Endothelial cell of hepatic sinusoid (primary cell): ENCODE measurements at regions not wholly inside any gene's neighbourhood (a gene's known extent, or its start where the extent isn't known, plus 50 kb on each side); places are given as distances from the start of the nearest gene placed in this dataset.
"Not testable (repeated sequence)": the region's sequence is repeated elsewhere in the genome, so short reads cannot be mapped to it uniquely, and the experiment has no call there.

Source experiments
- in situ Hi-C: cut with HindIII; loops from 2 replicates; pipeline ENCODE4 v1.10.0; 2017; ENCODE audit warnings: low sequenced_read_pairs

GRCh38 chr3:6601374-6601773 is 259.5 kb upstream of the GRM7 start:
- in situ Hi-C loops = no loop called here

GRCh38 chr3:6602329-6602728 is 258.6 kb upstream of the GRM7 start:
- in situ Hi-C loops = no loop called here

GRCh38 chr3:6605227-6605626 is 255.7 kb upstream of the GRM7 start:
- in situ Hi-C loops = no loop called here

- in situ Hi-C loops = no loop called here
These were observed 252.1 kb upstream of the GRM7 start for GRCh38 chr3:6608843-6609242.

GRCh38 chr3:6612034-6612616 is 248.8 kb upstream of the GRM7 start:
- in situ Hi-C loops = no loop called here

- in situ Hi-C loops = no loop called here
These were observed 238.7 kb upstream of the GRM7 start for GRCh38 chr3:6622260-6622659.

GRCh38 chr3:6622712-6623111 is 238.2 kb upstream of the GRM7 start:
- in situ Hi-C loops = no loop called here

- in situ Hi-C loops = no loop called here
These were observed 229.5 kb upstream of the GRM7 start for GRCh38 chr3:6631376-6631775.

- in situ Hi-C loops = no loop called here
These were observed 220.0 kb upstream of the GRM7 start for GRCh38 chr3:6640907-6641306.

- in situ Hi-C loops = no loop called here
These were observed 216.6 kb upstream of the GRM7 start for GRCh38 chr3:6644070-6644929.

GRCh38 chr3:6654670-6655069 is 206.2 kb upstream of the GRM7 start:
- in situ Hi-C loops = loop anchor here (5.0 kb wide), 1 partner anchor 38 kb away; no protein-coding TSS in a partner anchor

GRCh38 chr3:6655275-6655674 is 205.6 kb upstream of the GRM7 start:
- in situ Hi-C loops = loop anchor here (5.0 kb wide), 1 partner anchor 37 kb away; no protein-coding TSS in a partner anchor

GRCh38 chr3:6657591-6657990 is 203.3 kb upstream of the GRM7 start:
- in situ Hi-C loops = loop anchor here (5.0 kb wide), 1 partner anchor 35 kb away; no protein-coding TSS in a partner anchor

- in situ Hi-C loops = no loop called here
These were observed 193.6 kb upstream of the GRM7 start for GRCh38 chr3:6667354-6667753.

GRCh38 chr3:6671363-6671762 is 189.6 kb upstream of the GRM7 start:
- in situ Hi-C loops = no loop called here

GRCh38 chr3:6679510-6679909 is 181.4 kb upstream of the GRM7 start:
- in situ Hi-C loops = no loop called here

- in situ Hi-C loops = no loop called here
These were observed 180.7 kb upstream of the GRM7 start for GRCh38 chr3:6680119-6680806.

- in situ Hi-C loops = no loop called here
These were observed 163.6 kb upstream of the GRM7 start for GRCh38 chr3:6697285-6697684.

GRCh38 chr3:6697722-6698121 is 163.2 kb upstream of the GRM7 start:
- in situ Hi-C loops = no loop called here

GRCh38 chr3:6704817-6705216 is 156.1 kb upstream of the GRM7 start:
- in situ Hi-C loops = not testable (repeated sequence)

GRCh38 chr3:6706777-6707176 is 154.1 kb upstream of the GRM7 start:
- in situ Hi-C loops = no loop called here

- in situ Hi-C loops = no loop called here
These were observed 151.7 kb upstream of the GRM7 start for GRCh38 chr3:6709178-6709577.
